Liver (tissue), 8 donors: ENCODE measurements at regions not wholly inside any gene's neighbourhood (a gene's known extent, or its start where the extent isn't known, plus 50 kb on each side); places are given as distances from the start of the nearest gene placed in this dataset.

Experiments used
- DNase-seq: peaks from one replicate; pipeline ENCODE4 v3.0.0-alpha.2; 2017; ENCODE audit warnings: low spot score
- H3K27ac ChIP-seq, 2 donors: one replicate each; pipeline ENCODE4 v1.7.0; 2013; ENCODE audit warnings: inconsistent platforms in 2 of 2, low read length in 2 of 2, control low read depth in 1 of 2, low read depth in 1 of 2, mild to moderate bottlenecking in 1 of 2
- H3K27me3 ChIP-seq, 4 donors: one replicate each; pipeline versions ENCODE4 v1.6.1 to v1.7.0; 2013; ENCODE audit warnings: low read length in 3 of 4, inconsistent platforms in 1 of 4, mild to moderate bottlenecking in 1 of 4, moderate library complexity in 1 of 4; ENCODE audit not compliant: control insufficient read depth in 4 of 4, insufficient read depth in 4 of 4
- H3K36me3 ChIP-seq, 4 donors: one replicate each; pipeline versions ENCODE4 v1.6.1 to v1.7.0; 2013; ENCODE audit warnings: low read length in 3 of 4, mild to moderate bottlenecking in 3 of 4, low read depth in 1 of 4, moderate library complexity in 1 of 4; ENCODE audit not compliant: control insufficient read depth in 4 of 4, insufficient read depth in 3 of 4
- H3K4me1 ChIP-seq, 4 donors: one replicate each; pipeline versions ENCODE4 v1.6.1 to v1.7.0; 2013; ENCODE audit warnings: low read length in 3 of 4, mild to moderate bottlenecking in 3 of 4, moderate library complexity in 1 of 4; ENCODE audit not compliant: control insufficient read depth in 4 of 4, insufficient read depth in 4 of 4
- H3K4me3 ChIP-seq, 3 donors: one replicate each; pipeline versions ENCODE4 v1.6.1 to v1.7.0; 2013; ENCODE audit warnings: low read length in 3 of 3, control low read depth in 1 of 3, low read depth in 1 of 3, mild to moderate bottlenecking in 1 of 3
- H3K9ac ChIP-seq, 2 donors: one replicate each; pipeline ENCODE4 v1.7.0; 2013; ENCODE audit warnings: low read length in 2 of 2, mild to moderate bottlenecking in 2 of 2, moderate library complexity in 2 of 2, control low read depth in 1 of 2, low read depth in 1 of 2
- H3K9me3 ChIP-seq, 4 donors: one replicate each; pipeline versions ENCODE4 v1.6.1 to v1.7.0; 2013; ENCODE audit warnings: low read length in 3 of 4; ENCODE audit not compliant: control insufficient read depth in 4 of 4
- ATF3 ChIP-seq: IDR thresholded peaks from 2 replicates; pipeline ENCODE4 v1.6.1; 2016; ENCODE audit warnings: antibody characterized with exemption
- CTCF ChIP-seq: fragments of 150-350 bp; IDR thresholded peaks from 2 replicates; pipeline ENCODE4 v1.5.1; 2017; ENCODE audit warnings: improper control_type of control experiment, low read depth, low read length; ENCODE audit not compliant: missing input control
- EGR1 ChIP-seq, 2 donors: IDR thresholded peaks; 2 replicates each; pipeline ENCODE4 v1.6.1; 2016 to 2018; ENCODE audit warnings: antibody characterized with exemption in 2 of 2, low read depth in 2 of 2
- FOXA2 ChIP-seq: IDR thresholded peaks from 2 replicates; pipeline ENCODE4 v1.6.1; 2016; ENCODE audit warnings: antibody characterized with exemption
- HNF4A ChIP-seq, 2 donors: conservative IDR thresholded peaks; 2 replicates each; pipeline ENCODE4 v1.6.1; 2016; ENCODE audit warnings: antibody characterized with exemption in 2 of 2, mild to moderate bottlenecking in 2 of 2
- HNF4G ChIP-seq: IDR thresholded peaks from 2 replicates; pipeline ENCODE4 v1.6.1; 2016; ENCODE audit warnings: antibody characterized with exemption
- JUND ChIP-seq, 2 donors: IDR thresholded peaks; 2 replicates each; pipeline ENCODE4 v1.6.1; 2016; ENCODE audit warnings: antibody characterized with exemption in 2 of 2
- NR2F2 ChIP-seq: IDR thresholded peaks from 2 replicates; pipeline ENCODE4 v1.6.1; 2016; ENCODE audit warnings: antibody characterized with exemption
- REST ChIP-seq: IDR thresholded peaks from 2 replicates; pipeline ENCODE4 v1.6.1; 2016; ENCODE audit warnings: antibody characterized with exemption, mild to moderate bottlenecking
- RXRA ChIP-seq, 2 donors: IDR thresholded peaks; 2 replicates each; pipeline ENCODE4 v1.6.1; 2017 to 2018; ENCODE audit warnings: antibody characterized with exemption in 2 of 2, mild to moderate bottlenecking in 1 of 2
- SP1 ChIP-seq: IDR thresholded peaks from 2 replicates; pipeline ENCODE4 v1.6.1; 2018; ENCODE audit warnings: antibody characterized with exemption, mild to moderate bottlenecking
- TAF1 ChIP-seq: conservative IDR thresholded peaks from 2 replicates; pipeline ENCODE4 v1.6.1; 2016; ENCODE audit warnings: antibody characterized with exemption, mild to moderate bottlenecking
- YY1 ChIP-seq: IDR thresholded peaks from 2 replicates; pipeline ENCODE4 v1.6.1; 2016; ENCODE audit warnings: antibody characterized with exemption, mild to moderate bottlenecking
- ZBTB33 ChIP-seq: IDR thresholded peaks from 2 replicates; pipeline ENCODE4 v1.6.1; 2016; ENCODE audit warnings: antibody characterized with exemption
- WGBS: extraction: QIAGEN DNeasy Blood & Tissue Kit; methylation state at CpG from one replicate; pipeline ENCODE4 v1.1.7; 2013; 5-methylcytosine and 5-hydroxymethylcytosine counted together
- donor health status: healthy.
- donor health status: healthy.
- donor health status: healthy.
- donor health status: healthy.
- donor health status: healthy.

DNA sequence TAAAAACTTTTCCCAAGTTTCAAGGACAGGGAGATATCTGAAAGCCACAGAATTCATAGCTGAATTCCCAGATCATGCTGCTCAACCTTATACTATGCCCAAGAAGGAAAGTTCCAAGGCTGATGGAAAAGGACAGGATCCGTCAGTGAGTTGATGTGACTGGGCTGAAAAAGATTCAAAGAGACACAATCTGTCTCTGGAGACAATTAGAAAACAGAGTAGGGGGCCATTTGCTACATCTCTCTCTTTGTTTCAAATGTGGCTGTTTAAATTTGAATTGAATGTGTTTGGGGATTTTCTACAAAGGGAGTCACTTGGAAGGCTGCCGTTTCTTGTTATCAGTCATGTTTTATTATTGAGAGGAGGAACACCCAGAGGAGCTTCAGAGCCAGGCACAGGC lies 292.6 kb downstream of the NUF2 start:
- H3K4me1 ChIP-seq: no peaks in the 10 kb centered on the region
- H3K27ac ChIP-seq: no peak overlapping the region
- H3K9ac ChIP-seq: no peak overlapping the region
- 41% methylated on average over 2 of the region's 2 CpGs for WGBS
- H3K4me3 ChIP-seq: no peak overlapping the region
- H3K36me3 ChIP-seq: no peaks in the 10 kb centered on the region
- H3K9me3 ChIP-seq: no peaks in the 10 kb centered on the region
- DNase-seq: no peak
- TF ChIP-seq ZBTB33 (no peak), ATF3 (no peak), JUND (IDR thresholded peaks at IDR 0.05) (no peak), HNF4A (conservative IDR thresholded peaks at IDR 0.05) (no peak), SP1 (no peak), CTCF (no peak)
- H3K27me3 ChIP-seq: no peaks in the 10 kb centered on the region

DNA sequence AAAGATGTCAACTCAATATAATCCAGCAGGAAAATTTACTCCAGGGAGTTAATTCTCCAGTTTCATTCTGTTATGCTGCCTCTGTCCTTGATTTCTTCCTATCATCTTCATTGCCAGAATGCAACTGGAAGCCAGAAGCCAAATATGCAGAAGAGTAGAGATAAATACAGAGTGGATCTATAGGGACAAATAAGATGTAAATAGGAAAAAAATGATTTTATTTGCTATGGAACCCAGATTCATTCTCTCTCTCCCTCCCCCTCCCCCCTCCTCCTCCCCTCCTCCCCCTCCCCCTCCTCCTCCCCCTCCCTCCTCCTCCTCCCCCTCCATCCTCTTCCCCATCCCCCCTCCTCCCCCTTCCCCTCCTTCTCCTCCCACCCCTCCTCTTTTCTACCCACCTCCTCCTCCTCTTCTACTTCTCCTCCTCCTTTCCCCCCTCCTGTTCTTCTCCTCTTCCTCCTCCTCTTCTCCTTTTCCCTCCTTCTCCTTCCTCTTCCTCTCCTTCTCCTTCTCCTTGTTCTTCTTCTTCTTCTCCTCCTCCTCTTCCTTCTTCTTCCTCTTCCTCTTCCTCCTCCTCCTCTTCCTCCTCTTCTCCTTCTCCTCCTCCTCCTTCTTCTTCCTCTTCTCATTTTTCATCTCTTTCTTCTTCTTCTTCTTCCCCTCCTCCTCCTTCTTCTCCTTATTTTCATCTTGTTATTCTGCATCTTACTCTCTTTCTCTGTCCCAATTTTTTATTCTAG lies 306.4 kb downstream of the NUF2 start:
- Histone ChIP-seq H3K36me3 (no peaks in the 10 kb centered on the region), H3K9me3 (peaks cover 0 to 2% (median 0%) of the 10 kb centered on the region in 4 donors), H3K27me3 (no peaks in the 10 kb centered on the region), H3K9ac (no peak overlapping the region), H3K4me1 (peaks cover 0 to 2% (median 0%) of the 10 kb centered on the region in 4 donors), H3K4me3 (no peak overlapping the region), H3K27ac (no peak overlapping the region)
- no peak for TF ChIP-seq SP1
- no peak for TF ChIP-seq HNF4G
- TF ChIP-seq HNF4A (conservative IDR thresholded peaks at IDR 0.05): no peak
- no peak for TF ChIP-seq NR2F2
- no peak for TF ChIP-seq RXRA (IDR thresholded peaks at IDR 0.05)
- TF ChIP-seq REST: no peak
- no peak for TF ChIP-seq ATF3
- TF ChIP-seq YY1: no peak
- no peak for TF ChIP-seq TAF1
- no peak for TF ChIP-seq EGR1 (IDR thresholded peaks at IDR 0.05; ENCODE audit: low read depth in 2 of 2)
- TF ChIP-seq CTCF: no peak
- TF ChIP-seq FOXA2: no peak
- DNase-seq: no peak
